ENCODE measurements at regions not wholly inside any gene's neighbourhood (a gene's known extent, or its start where the extent isn't known, plus 50 kb on each side); places are given as distances from the start of the nearest gene placed in this dataset.
"Not testable (repeated sequence)": the region's sequence is repeated elsewhere in the genome, so short reads cannot be mapped to it uniquely, and the experiment has no call there.

DNA sequence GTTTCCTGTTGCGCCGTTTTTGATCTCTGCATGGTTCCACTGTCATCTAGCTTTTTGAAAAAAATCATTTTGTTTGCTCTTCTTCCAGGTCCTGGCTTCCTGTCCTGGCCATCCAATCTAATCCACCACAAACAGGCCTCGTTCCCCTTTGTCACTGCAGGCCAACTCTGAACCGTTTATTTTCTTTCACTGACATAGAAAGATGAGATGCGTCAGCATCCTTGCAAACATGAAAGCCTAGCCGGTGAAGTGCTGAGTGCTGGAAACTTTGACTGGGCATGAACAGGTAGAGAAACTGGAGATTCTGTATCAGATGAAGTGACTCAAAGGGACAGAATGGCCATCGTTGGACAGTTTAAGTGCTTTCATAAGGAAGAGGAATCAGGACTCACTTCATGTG is 1247.8 kb downstream of the TYW1 start:
- DNase-seq (ENCODE audit: low spot score), result no peak

DNA sequence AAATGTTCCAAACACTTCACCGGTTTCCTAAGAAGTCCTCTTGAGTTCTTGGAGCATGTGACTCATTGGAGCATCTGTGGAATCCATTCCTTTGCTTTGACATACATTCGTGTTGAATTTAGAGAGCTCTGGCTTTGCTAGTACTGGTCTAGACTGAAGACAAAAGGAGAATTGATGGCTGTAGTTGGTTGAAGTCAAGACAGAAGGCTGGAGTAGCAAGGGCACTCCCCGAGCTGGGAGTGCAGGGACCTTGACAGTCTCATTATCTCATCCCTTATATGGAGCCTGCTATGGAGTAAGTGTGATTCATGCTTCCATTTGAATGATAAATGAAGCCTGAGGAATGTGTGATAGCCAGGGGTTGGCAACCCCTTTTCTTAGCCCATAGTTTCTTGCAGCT is 1249.1 kb downstream of the TYW1 start:
- DNase-seq (ENCODE audit: low spot score), result no peak

DNA sequence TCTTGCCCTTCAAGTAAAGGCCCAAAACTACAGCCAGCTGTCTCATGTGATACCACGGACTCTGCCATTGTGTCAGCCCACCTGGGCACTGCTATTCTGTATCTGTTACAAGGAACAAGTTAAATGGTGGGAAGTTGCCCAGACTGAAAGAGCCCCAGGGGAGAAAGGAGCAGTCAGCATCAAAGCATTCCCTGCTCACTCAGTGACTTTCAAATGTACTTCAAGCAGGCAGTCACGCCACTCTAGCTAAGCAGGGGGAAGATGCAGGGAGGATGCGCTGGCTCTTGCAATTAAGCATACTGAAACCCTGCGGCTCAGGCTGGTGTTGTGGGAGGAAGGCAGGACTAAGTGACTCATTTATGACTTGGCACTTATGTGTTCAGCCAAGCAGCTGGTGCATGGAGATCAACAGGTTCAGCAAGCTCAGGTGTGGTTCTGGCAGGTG is 1249.6 kb downstream of the TYW1 start:
- no peak for DNase-seq (ENCODE audit: low spot score)

DNA sequence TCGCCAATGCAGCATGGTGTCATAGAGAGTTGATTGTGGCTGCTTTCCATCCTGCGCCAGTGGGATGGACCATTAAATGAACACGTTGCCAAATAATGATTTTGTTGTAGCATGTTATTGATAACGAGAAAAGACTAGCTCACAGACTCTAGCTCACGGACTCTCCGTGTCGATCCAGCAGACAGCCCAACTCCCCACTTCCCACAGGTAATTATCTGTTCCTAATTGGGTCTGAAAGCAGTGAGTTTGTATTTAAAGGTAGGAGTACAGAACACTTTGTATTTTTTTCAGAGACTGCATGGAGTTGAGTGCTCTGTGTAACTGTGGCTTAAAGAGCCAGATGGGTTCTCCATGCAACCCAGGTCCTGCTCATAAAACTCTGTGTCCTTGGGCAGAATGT is 1250.5 kb downstream of the TYW1 start:
- no peak for DNase-seq (ENCODE audit: low spot score)

DNA sequence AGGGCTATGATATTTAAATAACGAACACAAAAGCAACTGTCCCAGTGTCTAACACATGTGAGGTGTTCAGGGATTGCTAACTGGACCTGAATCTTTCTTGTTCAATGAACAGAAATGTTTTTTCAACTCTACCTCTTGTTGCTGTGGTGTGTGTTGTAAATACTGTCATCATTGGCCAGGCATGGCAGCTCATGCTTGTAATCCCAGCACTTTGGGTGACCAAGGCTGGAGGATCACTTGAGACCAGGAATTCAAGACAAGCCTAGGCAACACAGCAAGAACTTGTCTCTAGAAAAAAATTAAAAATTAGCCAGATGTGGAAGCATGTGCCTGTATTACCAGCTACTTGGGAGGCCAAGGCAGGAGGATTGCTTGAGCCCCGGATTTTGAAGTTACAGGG is 1250.9 kb downstream of the TYW1 start:
- DNase-seq (ENCODE audit: low spot score), result no peak

DNA sequence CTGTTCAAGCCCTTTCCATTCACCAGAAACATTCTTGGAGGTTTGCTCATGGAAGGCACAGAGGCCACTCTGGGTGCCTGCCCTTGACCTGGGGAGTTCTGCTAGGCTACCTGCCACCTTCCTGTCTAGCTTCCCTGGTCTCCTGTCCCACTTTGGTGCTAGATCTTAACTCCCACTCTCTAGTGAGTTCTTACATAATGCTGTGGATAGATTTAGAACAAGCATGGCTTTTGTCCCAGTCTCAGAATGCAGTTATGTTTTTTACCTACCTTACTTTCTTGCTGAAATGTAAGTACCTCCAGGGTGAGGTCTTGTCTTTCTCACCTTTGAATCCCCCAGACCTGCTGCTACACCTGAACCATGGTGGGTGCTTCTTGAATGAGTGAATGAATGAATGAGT is 1252.3 kb downstream of the TYW1 start:
- no peak for DNase-seq (ENCODE audit: low spot score)

DNA sequence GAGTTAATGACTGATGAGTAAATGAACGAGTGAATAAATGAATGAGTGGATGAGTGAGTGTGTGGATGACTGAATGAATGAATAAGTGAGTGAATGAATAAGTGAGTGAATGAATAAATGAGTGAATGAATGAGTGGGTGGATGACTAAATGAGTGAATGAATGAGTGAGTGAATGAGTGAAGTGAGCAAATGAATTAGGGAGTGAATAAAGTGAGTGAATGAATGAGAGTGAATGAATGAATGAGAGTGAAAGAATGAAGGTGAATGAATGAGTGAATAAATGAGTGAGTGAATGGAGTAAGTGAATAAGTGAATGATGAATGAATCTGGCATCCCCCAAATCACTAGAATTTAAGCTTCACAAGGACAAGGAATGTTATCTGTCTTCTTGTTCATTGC is 1253.0 kb downstream of the TYW1 start:
- DNase-seq (ENCODE audit: low spot score), result no peak

DNA sequence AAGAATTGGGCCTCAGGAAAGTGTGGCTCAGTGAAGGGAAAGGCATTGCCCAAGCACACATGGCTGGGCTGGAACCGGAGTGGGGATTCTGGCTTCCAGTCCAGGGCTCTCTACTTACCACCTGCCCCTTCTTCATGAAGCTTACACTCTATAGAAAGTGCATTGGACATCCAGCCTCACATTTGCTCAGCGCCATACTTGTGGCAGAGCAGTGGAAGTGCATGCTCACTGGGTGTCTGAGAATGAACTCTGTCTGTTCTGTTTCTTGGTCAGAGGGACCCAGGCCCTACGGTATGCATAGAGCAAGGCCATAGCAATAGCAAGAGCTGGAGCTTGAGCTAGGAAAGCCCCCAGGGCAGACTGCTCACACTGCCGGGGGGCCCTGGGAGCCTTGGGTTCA is 1253.5 kb downstream of the TYW1 start:
- no peak for DNase-seq (ENCODE audit: low spot score)

DNA sequence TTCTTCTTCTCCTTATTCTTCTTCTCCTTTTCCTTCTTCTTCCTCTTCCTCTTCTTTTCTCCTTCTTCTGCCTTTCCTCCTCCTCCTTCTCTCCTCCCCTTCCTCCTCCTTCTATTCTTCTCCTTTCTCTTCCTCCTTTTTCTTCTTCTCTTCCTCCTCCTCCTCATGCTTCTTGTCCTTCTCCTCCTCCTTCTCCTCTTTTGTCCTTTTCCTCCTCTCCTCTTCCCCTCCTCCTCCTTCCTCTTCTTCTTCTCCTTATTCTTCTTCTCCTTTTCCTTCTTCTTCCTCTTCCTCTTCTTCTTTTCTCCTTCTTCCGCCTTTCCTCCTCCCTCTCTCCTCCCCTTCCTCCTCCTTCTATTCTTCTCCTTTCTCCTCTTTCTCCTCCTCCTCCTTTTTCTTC is 1258.2 kb downstream of the TYW1 start:
- not testable (repeated sequence) for DNase-seq (ENCODE audit: low spot score)

DNA sequence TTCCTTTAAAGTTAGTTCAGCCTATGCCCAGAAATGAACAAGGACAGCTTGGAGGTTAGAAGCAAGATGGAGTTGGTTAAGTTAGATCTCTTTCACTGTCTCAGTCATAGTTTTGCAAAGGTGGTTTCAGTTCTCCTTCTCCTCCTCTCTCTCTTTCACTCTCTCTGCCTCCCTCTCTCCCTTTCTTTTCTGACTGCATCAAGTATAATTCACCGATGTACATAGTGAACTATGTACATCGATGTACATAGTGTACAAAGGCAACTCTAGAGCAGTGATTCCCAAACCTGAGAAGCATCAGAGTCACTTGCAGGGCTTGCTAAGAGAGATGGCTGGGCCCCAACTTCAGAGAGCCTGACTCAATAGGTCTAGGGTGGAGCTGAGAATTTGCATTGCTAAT is 1259.7 kb downstream of the TYW1 start:
- DNase-seq (ENCODE audit: low spot score), result no peak

DNA sequence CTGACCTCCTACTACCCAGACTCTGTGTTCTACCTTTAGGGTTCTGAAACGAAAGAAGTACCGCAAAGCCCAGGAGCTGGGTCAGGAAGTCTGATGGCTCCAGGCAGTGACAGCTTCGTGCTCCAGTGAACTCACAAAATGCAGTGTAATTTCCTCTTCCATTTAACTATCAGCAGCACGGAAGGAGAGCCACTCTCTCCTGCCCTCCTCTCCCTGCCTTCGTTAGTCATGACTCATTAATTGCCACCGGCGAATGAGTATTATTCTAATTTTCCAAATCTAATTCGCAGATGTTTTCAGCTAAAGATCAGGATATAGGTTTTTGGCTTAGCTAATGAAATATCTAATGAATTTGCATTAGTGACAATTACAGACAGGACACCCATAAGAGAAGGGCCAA is 1262.0 kb downstream of the TYW1 start:
- no peak for DNase-seq (ENCODE audit: low spot score)

DNA sequence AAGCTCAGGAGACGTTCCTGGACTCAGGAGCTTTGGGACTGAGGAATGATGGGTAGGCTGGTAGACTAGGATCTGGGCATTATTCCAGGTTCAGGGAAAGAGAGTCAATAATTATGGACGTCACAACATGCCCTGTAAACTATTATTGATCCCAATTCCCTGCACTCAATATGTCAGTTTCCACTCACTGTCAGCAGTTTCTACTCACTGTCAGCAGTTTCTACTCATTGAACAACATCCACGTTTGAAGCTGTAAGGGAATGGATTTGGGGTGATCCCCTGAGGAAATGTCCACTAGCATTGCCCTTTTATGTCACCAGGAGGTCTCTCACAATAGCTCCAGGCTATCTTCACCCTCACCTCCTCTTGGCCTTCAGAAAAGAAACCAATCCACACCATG is 1268.6 kb downstream of the TYW1 start:
- DNase-seq (ENCODE audit: low spot score), result no peak

DNA sequence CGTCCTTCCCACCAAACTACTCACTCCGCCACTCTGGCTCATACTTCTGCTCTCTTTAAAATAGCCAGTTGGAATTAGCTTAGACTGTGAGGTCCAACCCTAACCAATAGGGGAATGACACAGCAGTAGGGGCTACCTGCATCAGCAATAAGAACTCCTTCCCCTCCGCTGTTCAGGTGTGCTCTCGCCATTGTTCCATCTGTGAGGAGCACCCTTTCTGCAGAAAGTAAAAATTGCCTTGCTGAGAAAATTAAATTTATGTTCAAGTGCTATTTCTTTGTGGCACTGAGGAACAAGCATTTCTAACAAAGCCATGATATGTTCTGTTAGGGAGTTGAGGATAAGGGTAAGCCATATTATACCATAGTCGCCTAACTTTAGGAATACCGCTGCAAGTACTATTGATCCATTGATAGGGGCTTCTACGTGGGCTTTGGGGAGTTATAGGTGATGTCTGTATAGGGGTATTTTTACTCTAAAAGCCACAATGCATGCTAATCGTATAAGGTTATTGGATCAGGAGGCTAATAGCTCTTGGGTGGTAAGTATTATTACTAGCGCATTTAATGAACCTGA is 1269.5 kb downstream of the TYW1 start:
- no peak for DNase-seq (ENCODE audit: low spot score)

DNA sequence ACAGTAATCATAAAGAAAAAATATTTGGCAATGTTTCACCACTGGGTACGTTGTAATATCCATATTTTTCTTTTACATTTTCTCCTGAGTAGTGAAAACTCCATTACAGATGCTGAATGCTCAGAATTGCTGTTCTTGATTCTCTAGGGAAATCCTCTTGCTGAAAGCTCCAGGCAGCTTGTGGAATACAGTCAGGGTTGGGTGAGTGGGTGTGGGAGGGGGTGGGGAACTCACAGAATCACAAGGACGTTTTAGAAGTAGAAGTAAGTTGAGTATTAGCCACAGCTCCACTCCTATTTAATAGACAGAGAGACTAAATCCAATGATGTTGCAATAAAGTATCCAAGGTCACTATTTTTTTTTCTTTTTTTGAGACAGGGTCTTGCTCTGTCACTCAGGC is 1270.9 kb downstream of the TYW1 start:
- no peak for DNase-seq (ENCODE audit: low spot score)

DNA sequence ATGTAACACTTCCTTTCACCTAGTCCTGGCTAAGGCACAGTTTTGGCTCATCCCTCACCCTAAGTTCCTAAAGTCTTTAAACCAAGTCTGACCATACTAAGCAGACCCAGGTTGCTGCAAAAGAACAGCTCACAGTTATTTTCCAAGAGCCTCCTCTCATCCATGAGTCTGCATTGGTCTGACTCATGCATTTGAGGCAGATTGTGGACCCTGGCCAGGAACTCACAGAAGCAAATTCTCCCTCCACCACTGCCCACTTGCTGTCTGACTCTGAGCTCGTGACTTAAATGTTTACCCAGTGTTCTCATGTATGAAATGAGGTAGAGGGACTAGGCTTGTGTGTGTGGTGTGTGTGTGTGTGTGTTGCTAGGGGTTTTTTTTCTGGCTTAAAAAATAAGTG is 1272.8 kb downstream of the TYW1 start:
- no peak for DNase-seq (ENCODE audit: low spot score)

DNA sequence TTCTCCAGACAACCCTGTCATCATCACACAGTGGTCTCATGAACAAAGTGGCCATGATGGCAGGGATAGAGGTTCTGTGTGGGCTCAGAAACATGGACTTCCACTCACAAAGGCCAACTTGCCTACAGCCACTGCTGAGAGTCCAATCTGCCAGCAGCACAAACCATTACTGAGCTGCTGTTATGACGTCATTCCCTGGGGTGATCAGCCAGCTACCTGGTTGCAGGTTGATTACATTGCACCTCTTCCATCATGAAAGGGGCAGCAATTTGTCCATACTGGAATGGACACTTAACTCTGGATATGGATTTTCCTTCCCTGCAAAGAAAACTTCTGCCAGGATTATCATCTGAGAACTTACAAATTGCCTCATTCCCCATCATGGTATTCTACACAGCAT is 1275.9 kb downstream of the TYW1 start:
- DNase-seq (ENCODE audit: low spot score), result no peak

DNA sequence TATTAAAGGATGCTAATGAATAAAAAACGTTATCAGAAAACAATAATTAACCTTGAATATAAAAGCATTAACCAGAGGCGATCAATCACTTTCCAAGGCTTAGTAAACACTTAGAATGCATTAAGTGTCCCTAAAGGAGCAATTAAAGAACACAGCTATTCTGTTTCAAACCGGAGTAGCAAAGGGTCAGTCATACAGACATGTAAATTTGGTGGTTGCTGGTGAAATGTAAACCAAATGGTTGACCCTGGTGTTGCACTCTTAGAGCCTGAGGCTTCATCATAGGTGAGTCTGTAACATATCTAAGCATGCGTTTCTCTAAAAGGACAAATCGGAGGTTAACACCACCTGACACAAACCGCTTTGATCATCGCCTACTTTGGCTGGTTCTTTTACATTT is 1280.1 kb downstream of the TYW1 start:
- no peak for DNase-seq (ENCODE audit: low spot score)

DNA sequence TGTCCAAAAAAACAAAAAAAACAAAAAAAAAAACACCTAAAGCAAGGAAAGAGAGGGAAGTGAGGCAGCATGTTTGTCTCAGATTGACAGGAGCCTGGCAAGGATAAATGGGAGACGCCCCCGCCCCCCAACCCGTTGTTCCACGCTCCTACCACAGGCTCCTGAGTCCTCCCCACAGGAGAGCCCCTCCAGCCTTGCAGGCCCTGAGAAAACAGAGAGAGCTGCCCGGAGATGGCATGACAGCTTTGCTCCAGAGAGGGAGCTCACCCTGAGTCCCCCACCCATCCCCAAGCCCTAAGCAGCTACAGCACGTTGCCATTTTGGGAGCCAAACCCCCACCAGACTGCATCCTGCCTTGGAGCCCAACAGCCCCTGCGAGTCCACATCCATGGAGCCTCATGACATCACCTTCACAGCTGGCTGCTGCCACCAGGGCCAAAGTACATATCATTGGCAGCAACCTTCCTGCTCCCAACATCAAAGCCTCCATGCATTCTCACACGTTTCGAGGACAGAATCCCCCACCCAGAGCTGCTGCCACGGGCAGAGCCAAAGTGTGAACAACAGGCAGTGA is 1283.3 kb downstream of the TYW1 start:
- DNase-seq (ENCODE audit: low spot score), result no peak

DNA sequence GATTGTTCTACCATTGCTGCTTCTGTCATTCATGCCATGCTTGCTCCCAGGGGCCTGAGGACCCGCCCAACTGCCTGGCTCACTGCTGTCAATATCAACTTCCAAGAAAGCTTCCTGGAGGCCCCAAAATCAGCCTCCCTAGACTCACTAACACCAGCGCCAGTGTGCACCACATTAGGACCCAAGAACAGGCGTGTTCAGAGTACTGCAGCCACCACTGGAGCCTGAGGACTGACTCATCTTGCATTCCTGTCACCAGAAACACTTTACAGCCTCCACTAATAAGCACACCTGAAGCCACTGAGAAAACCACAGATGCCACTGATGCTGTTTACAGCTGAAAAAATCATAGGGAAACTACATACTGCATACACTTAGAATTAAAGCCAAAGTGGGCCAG is 1284.3 kb downstream of the TYW1 start:
- no peak for DNase-seq (ENCODE audit: low spot score)

DNA sequence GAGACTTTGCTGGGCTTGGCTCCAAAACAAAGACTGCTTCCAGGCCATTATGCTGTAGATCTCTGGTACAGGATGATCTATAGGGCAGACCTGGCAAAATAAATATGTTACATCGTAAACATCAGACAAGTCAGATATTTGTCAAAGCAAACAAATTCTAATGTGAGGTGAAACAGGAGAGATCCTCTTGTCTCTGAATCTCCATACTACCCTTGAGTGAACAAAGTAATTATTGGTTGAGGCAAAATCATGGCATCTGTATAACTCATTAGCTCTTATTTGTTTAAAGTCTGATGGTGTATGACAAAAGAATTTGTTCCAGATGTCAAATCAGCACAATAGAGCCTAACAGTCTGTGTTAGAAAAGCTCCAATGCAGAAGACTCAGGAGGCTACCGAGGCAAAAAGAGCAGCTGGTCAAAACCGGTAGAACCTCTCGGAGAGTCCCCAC is 1291.5 kb downstream of the TYW1 start:
- DNase-seq (ENCODE audit: low spot score), result no peak

DNA sequence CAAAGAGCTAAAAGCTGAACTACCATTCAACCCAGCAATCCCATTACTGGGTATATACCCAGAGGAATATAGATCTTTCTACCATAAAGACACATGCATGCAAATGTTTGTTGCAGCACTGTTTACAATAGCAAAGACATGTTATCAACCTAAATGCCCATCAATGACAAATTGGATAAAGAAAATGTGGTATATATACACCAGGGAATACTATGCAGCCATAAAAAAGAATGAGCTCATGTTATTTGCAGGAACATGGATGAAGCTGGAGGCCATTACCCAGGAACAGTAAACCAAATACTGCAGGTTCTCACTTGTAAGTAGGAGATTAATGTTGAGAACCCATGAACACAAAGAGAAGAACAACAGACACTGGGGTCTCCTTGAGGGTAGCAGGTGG is 1295.1 kb downstream of the TYW1 start:
- DNase-seq (ENCODE audit: low spot score), result no peak

DNA sequence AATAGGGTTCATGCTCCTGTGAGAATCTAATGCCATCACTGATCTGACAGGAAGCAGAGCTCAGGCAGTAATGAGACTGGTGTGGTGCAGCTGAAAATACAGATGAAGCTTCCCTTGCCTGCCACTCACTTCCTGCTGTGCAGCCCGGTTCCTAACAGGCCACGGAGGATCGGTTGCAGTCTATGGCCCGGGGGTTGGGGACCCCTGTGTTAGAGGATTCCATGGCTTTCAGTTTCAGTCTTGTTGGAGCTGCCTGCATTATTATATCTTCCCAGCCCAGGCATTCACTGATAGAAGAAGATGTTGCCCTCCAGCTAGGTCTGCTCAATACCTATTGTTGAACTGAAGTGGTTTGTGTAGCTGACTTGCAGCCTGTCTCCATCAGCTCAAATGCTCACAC is 1298.8 kb downstream of the TYW1 start:
- no peak for DNase-seq (ENCODE audit: low spot score)

DNA sequence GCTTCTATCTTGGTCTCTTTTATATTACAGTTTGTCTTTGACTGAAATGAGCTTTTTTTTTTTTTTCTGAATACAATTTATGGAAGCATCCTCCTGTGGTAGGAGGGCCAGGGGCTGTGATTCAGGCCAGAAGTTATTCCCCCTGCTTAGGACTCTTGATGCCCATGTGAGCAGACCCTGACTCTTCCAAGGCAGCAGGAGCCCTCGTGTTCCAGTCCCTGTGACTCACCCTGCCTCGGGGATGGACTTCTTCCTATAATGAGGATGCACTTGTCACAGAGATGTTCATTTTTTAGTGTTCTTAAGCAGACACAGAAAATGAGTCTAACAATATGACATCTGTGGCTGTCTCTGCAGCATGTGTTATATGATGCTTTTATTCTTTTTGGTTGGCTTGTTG is 1293.7 kb upstream of the AUTS2 start:
- no peak for DNase-seq (ENCODE audit: low spot score)

DNA sequence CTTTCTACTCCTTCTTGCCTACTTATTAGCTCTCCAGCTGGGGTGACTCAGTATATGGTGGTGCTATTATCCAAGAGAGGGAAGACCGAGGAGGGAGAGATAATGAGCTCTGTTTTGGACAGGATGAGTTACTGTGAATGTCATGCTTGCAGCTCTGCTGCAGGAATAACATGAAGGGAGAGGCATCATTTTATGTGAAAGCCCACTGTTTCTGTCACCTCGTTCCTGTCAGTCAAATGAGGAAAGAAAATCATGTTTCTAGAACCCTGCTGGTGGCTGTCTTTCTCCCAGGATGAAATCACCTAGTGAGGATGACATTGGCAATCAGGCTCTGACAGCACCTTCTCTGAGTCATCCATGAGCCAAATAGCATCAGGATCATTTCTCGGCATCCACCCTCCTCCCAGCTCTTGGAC is 1291.6 kb upstream of the AUTS2 start:
- DNase-seq (ENCODE audit: low spot score), result no peak

DNA sequence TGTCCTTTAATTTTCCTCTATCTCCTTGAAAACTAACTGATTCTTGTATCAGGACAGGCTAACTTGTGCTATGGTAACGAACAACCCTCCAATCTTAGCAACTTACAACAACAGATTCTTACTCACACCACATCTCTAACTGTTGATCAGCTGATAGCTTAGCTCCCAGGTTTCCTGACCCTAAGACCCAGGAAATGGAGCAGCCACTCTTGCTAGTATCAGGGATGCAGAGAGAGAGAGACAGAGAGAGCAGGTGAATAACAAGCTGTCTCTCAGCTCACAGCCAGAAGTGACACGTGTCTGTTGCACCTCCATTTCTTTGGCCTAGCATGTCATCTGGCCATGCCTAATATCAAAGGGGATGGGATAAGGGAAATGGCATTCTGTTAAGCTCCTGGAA is 1289.0 kb upstream of the AUTS2 start:
- no peak for DNase-seq (ENCODE audit: low spot score)

All from AG08396 (cell line).